Skeletal muscle tissue (tissue), 3 donors: ENCODE measurements at regions not wholly inside any gene's neighbourhood (a gene's known extent, or its start where the extent isn't known, plus 50 kb on each side); places are given as distances from the start of the nearest gene placed in this dataset.

Experiments used
- H3K27ac ChIP-seq: one replicate; pipeline ENCODE4 v1.7.0; 2013; ENCODE audit warnings: mild to moderate bottlenecking, low read depth, low read length, inconsistent platforms
- H3K27me3 ChIP-seq, 3 donors: one replicate each; pipeline ENCODE4 v1.7.0; 2013; ENCODE audit warnings: low read length in 3 of 3; ENCODE audit not compliant: control insufficient read depth in 3 of 3, insufficient read depth in 3 of 3
- H3K36me3 ChIP-seq, 3 donors: one replicate each; pipeline ENCODE4 v1.7.0; 2013; ENCODE audit warnings: low read length in 3 of 3; ENCODE audit not compliant: control insufficient read depth in 3 of 3, insufficient read depth in 3 of 3
- H3K4me1 ChIP-seq, 3 donors: one replicate each; pipeline ENCODE4 v1.7.0; 2013; ENCODE audit warnings: low read length in 3 of 3, mild to moderate bottlenecking in 3 of 3; ENCODE audit not compliant: control insufficient read depth in 3 of 3, insufficient read depth in 3 of 3
- H3K4me3 ChIP-seq, 3 donors: one replicate each; pipeline ENCODE4 v1.7.0; 2013; ENCODE audit warnings: low read length in 3 of 3
- H3K9ac ChIP-seq, 3 donors: one replicate each; pipeline ENCODE4 v1.7.0; 2013; ENCODE audit warnings: low read length in 3 of 3, mild to moderate bottlenecking in 3 of 3, moderate library complexity in 2 of 3, low read depth in 1 of 3
- H3K9me3 ChIP-seq, 3 donors: one replicate each; pipeline ENCODE4 v1.7.0; 2013; ENCODE audit warnings: low read length in 3 of 3; ENCODE audit not compliant: control insufficient read depth in 3 of 3
- donor health status: Osteomylitis.

DNA sequence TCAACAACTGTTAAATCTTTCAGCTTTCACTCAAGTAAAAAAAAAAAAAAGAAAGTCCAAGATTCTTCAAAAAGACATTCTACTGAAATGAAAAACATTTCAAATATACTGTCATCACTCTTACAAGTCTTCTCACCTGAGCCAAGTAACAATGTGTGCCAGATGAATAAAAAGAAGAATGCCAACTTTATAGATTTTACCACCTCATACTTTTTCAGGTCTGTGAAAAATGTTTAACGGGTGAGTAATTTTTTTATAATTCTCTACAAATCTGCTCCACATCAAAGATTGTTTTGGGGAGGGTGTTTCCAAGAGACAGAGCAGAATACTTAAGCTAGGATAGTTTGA, 181.0 kb upstream of the BMP4 start:
- Histone ChIP-seq H3K27ac (no peak overlapping the region), H3K27me3 (no peaks in the 10 kb centered on the region), H3K4me3 (no peak overlapping the region), H3K9ac (no peak overlapping the region), H3K36me3 (no peaks in the 10 kb centered on the region), H3K9me3 (no peaks in the 10 kb centered on the region), H3K4me1 (no peaks in the 10 kb centered on the region)

DNA sequence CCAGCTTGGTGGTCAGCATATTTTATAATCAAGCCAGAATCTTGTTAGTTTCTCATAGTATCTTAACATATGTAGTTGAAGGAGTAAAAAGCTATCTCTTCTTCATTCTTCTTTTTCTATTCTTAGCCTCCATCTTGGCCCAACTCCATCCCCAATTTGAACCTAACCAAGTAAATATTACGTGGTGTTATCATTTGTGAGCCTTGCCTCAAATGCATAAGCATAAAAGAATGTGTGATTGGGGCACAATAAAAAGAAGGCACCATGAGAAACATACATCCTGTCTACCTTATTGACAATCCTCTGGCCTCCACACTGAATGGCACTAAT, 181.4 kb upstream of the BMP4 start:
- H3K27ac ChIP-seq, result no peak overlapping the region
- no peaks in the 10 kb centered on the region for H3K4me1 ChIP-seq
- no peak overlapping the region for H3K4me3 ChIP-seq
- no peaks in the 10 kb centered on the region for H3K27me3 ChIP-seq
- no peaks in the 10 kb centered on the region for H3K9me3 ChIP-seq
- no peak overlapping the region for H3K9ac ChIP-seq
- no peaks in the 10 kb centered on the region for H3K36me3 ChIP-seq

DNA sequence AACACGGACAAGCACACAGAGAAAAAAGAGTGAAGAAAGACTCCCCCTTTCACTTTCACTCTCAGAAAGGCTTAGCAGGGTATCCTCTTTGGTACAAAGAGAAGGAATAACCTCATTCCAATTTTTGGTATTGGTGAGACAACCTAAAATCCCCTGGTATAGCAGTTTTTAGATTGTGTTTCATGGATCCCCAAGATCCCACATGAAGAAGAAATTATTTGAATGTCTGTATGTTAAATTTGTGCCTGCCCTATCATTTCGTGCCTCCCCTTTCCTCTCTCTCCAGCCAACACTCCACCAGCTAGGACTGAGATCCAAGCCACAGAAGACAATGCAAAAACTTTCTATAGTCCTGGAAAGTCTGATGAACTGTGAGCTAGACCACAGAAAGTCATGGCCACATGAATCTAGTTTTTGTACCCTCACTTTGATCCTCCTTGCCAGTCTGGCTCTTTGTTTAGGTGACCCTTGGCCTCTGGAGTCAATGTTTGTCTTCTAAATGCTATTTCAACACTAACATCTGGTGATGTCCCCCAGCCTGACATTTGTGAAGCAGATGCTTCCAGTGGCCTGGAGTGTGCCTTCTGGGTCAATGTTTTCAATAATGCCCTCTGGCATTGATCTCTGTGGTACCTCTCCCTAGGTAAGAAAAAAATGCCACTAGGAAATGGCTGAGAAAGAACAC, 181.9 kb upstream of the BMP4 start:
- Histone ChIP-seq H3K9ac (no peak overlapping the region), H3K9me3 (no peaks in the 10 kb centered on the region), H3K27ac (no peak overlapping the region), H3K36me3 (no peaks in the 10 kb centered on the region), H3K4me1 (no peaks in the 10 kb centered on the region), H3K4me3 (no peak overlapping the region), H3K27me3 (no peaks in the 10 kb centered on the region)

DNA sequence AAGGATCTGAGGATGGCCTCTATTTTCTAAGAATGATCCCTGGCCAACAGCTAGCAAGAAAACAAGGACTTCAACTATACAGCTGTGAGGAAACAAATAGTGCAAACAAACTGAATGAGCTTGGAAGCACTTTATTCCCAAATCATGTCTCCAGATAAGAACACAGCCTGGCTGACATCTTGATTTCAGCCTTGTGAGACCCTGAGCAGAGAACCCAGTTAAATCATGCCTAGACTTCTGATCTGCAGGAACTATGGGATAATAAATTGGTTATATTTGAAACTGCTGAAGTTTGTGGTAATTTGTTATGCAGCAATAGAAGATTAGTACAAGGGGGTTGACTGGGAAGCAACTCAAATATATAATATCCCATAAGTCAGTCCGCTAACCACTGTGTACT, 183.9 kb upstream of the BMP4 start:
- no peak overlapping the region for H3K27ac ChIP-seq
- no peak overlapping the region for H3K4me3 ChIP-seq
- H3K27me3 ChIP-seq, result no peaks in the 10 kb centered on the region
- H3K4me1 ChIP-seq, result no peaks in the 10 kb centered on the region
- H3K9ac ChIP-seq, result no peak overlapping the region
- no peaks in the 10 kb centered on the region for H3K9me3 ChIP-seq
- no peaks in the 10 kb centered on the region for H3K36me3 ChIP-seq

DNA sequence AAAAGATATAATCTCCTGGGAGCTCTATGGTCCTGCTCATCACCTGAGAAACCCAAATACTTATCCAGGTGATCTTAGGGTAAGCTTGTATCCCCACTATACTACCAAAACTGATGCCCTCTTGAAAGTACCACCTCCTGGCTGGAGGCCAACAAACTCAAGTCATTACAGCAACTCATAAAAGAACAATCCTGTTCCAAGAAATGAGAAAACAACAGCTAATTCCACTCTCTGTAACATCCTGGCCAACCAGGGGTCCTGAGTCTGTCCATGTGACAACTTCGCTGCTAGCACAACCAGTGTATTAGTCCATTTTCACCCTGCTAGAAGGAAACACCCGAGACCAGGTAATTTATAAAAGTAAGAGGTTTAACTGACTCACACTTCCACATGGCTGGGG, 190.0 kb upstream of the BMP4 start:
- Histone ChIP-seq H3K4me3 (no peak overlapping the region), H3K27ac (no peak overlapping the region), H3K4me1 (no peaks in the 10 kb centered on the region), H3K36me3 (no peaks in the 10 kb centered on the region), H3K9me3 (peaks cover 0 to 7% (median 0%) of the 10 kb centered on the region in 3 donors), H3K9ac (no peak overlapping the region), H3K27me3 (no peaks in the 10 kb centered on the region)

DNA sequence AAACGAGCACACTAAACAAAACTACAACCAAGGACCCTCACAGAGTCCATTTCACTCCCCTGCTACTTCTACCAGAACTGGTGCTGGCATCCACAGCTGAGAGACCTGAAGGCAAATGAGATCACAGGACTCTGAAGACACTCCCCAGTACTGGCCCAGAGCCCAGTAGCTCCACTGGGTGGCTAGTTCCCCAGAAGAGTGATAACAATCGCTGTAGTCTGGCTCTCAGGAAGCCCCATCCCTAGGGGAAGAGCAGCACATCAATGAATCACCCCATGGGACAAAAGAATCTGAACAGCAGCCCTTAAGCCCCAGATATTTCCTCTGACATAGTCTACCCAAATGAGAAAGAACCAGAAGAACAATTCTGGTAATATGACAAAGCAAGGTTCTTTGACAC, 190.7 kb upstream of the BMP4 start:
- no peaks in the 10 kb centered on the region for H3K27me3 ChIP-seq
- H3K4me3 ChIP-seq, result no peak overlapping the region
- H3K9me3 ChIP-seq, result peaks cover 0 to 7% (median 0%) of the 10 kb centered on the region in 3 donors
- H3K9ac ChIP-seq, result no peak overlapping the region
- H3K4me1 ChIP-seq, result no peaks in the 10 kb centered on the region
- no peak overlapping the region for H3K27ac ChIP-seq
- H3K36me3 ChIP-seq, result no peaks in the 10 kb centered on the region

DNA sequence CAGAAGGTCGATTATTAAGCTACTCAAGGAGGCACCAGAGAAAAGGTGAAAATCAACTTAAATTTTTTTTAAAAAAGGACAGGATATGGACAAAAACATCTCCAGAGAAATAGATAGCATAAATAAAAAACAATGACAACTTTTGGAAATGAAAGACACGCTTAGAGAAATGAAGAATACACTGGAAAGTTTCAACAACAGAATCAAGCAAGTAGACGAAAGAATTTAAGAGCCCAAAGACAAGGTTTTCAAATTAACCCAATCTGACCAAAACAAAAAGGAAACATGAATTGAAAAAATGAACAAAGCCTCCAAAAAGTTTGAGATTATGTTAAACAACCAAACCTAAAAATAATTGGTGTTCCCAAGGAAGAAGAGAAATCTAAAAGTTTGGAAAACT, 191.1 kb upstream of the BMP4 start:
- Histone ChIP-seq H3K27me3 (no peaks in the 10 kb centered on the region), H3K4me3 (no peak overlapping the region), H3K36me3 (no peaks in the 10 kb centered on the region), H3K9me3 (peaks cover 0 to 7% (median 0%) of the 10 kb centered on the region in 3 donors), H3K9ac (no peak overlapping the region), H3K4me1 (no peaks in the 10 kb centered on the region), H3K27ac (no peak overlapping the region)

DNA sequence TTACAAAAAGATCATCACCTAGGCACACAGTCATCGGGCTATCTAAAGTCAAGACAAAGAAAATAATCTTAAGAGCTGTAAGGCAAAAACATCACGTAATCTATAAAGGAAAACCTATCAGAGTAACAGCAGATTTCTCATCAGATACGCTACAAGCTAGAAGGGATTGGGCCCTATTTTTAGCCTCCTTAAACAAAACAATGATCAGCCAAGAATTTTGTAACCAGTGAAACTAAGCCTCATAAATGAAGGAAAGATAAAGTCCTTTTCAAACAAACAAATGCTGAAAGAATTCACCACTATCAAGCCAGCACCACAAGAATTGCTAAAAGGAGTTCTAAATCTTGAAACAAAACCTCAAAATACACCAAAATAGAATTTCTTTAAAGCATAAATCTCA, 191.6 kb upstream of the BMP4 start:
- Histone ChIP-seq H3K9ac (no peak overlapping the region), H3K36me3 (no peaks in the 10 kb centered on the region), H3K27me3 (no peaks in the 10 kb centered on the region), H3K27ac (no peak overlapping the region), H3K4me1 (no peaks in the 10 kb centered on the region), H3K4me3 (no peak overlapping the region), H3K9me3 (peaks cover 0 to 7% (median 0%) of the 10 kb centered on the region in 3 donors)

DNA sequence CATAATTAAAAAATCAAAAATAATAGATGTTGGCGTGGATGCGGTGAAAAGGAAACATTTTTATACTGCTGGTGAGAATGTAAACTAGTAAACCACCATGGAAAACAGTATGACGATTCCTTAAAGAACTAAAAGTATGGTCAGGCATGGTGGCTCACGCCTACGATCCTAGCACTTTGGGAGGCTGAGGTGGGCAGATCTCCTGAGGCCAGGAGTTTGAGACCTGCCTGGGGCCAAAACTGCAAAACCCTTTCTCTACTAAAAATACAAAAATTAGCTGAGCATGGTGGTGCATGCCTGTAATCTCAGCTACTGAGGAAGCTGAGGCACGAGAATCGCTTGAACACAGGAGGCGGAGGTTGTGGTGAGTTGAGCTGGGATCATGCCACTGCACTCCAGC, 195.7 kb upstream of the BMP4 start:
- H3K27ac ChIP-seq, result no peak overlapping the region
- no peaks in the 10 kb centered on the region for H3K36me3 ChIP-seq
- H3K4me1 ChIP-seq, result no peaks in the 10 kb centered on the region
- peaks cover 0 to 5% (median 0%) of the 10 kb centered on the region in 3 donors for H3K9me3 ChIP-seq
- H3K9ac ChIP-seq, result no peak overlapping the region
- H3K27me3 ChIP-seq, result no peaks in the 10 kb centered on the region
- H3K4me3 ChIP-seq, result no peak overlapping the region

DNA sequence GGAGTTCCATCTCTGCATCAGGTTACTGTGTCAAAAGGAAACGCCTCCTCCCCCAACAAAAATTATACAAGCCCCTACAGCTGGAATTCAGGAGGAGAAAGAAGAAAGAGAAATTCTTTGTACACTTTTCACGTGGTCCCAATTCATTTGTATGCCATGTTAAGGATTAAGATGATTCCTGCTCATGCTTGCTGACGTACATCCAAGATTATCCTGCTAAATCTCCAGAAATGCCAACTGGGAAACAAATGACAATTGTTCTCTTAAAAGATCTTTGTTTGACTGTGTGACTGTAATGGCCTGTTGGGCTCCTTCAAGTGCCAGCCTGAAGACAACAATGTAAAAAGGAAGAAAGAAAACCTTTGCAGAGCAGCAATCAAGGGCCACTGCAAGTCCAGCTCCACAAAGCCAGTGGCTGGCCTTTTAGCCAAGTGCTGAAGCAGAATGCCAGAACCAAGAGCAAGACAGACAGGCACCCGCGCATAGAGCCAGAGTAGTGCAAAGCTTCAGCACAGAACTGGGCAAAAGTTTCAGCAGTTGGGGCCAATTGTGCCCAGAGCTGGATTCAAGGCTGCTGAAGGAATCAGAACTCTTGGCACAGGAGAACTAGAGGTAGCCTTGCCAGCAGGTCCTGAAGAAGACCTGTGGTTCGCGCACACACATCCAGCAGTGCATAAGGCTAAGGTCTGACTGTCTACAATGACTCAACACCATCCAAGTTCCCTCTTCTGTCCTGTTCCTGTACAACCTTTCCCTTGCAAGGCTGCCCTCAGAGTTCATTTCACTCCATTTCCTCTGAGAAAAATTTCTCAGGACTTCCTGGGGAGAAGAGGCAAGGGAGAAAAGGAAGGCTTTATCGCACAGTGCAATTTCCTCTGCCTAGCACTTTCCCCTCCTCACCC, 209.7 kb upstream of the BMP4 start:
- Histone ChIP-seq H3K9ac (no peak overlapping the region), H3K9me3 (no peaks in the 10 kb centered on the region), H3K36me3 (no peaks in the 10 kb centered on the region), H3K4me1 (peaks cover 0 to 5% (median 0%) of the 10 kb centered on the region in 3 donors), H3K27me3 (no peaks in the 10 kb centered on the region), H3K4me3 (no peak overlapping the region), H3K27ac (no peak overlapping the region)
